ENCODE measurements at regions not wholly inside any gene's neighbourhood (a gene's known extent, or its start where the extent isn't known, plus 50 kb on each side); places are given as distances from the start of the nearest gene placed in this dataset.

- TF ChIP-seq CTCF (IDR thresholded peaks at IDR 0.05): no peak
- no peak for TF ChIP-seq EZH2phosphoT487 (IDR thresholded peaks at IDR 0.05)
- TF ChIP-seq EZH2 (IDR thresholded peaks at IDR 0.05): no peak
These were observed 78.7 kb downstream of the SHANK2 start for GRCh38 chr11:71173709-71174108.
